ENCODE measurements at regions not wholly inside any gene's neighbourhood (a gene's known extent, or its start where the extent isn't known, plus 50 kb on each side); places are given as distances from the start of the nearest gene placed in this dataset.

GRCh38 chr7:116142374-116142773 is 68.0 kb upstream of the TES start:
- no peaks in the 10 kb centered on the region for H3K4me1 ChIP-seq
- no peak for TF ChIP-seq POLR2AphosphoS5 (IDR thresholded peaks at IDR 0.05; ENCODE audit: insufficient read depth in 1 of 2, low read depth in 1 of 2)
- TF ChIP-seq CTCF (IDR thresholded peaks at IDR 0.05) = no peak
- TF ChIP-seq POLR2A (IDR thresholded peaks at IDR 0.05) = no peak
- intact Hi-C loops (cut with DNase I) = no loop called here
- H3K36me3 ChIP-seq = no peaks in the 10 kb centered on the region
- no peak for DNase-seq (ENCODE audit: extremely low spot score in 2 of 2)
- no peaks in the 10 kb centered on the region for H3K27me3 ChIP-seq
- no peaks in the 10 kb centered on the region for H3K9me3 ChIP-seq
- H3K27ac ChIP-seq = no peak overlapping the region
- no peak overlapping the region for H3K4me3 ChIP-seq

- H3K27me3 ChIP-seq = no peaks in the 10 kb centered on the region
- no peaks in the 10 kb centered on the region for H3K36me3 ChIP-seq
- no peak overlapping the region for H3K4me3 ChIP-seq
- DNase-seq (ENCODE audit: extremely low spot score in 2 of 2) = no peak
- intact Hi-C loops (cut with DNase I) = no loop called here
- H3K27ac ChIP-seq = no peak overlapping the region
- H3K9me3 ChIP-seq = no peaks in the 10 kb centered on the region
- TF ChIP-seq CTCF (IDR thresholded peaks at IDR 0.05) (no peak), POLR2AphosphoS5 (IDR thresholded peaks at IDR 0.05; ENCODE audit: insufficient read depth in 1 of 2, low read depth in 1 of 2) (no peak), POLR2A (IDR thresholded peaks at IDR 0.05) (no peak)
- no peaks in the 10 kb centered on the region for H3K4me1 ChIP-seq
Observed at GRCh38 chr7:116142850-116143249, 67.5 kb upstream of the TES start.

GRCh38 chr7:116145245-116145852 is 65.0 kb upstream of the TES start:
- H3K9me3 ChIP-seq = no peaks in the 10 kb centered on the region
- intact Hi-C loops (cut with DNase I) = no loop called here
- no peak overlapping the region for H3K27ac ChIP-seq
- H3K27me3 ChIP-seq = no peaks in the 10 kb centered on the region
- H3K4me3 ChIP-seq = no peak overlapping the region
- DNase-seq (ENCODE audit: extremely low spot score in 2 of 2) = no peak
- TF ChIP-seq CTCF (IDR thresholded peaks at IDR 0.05) (no peak), POLR2A (IDR thresholded peaks at IDR 0.05) (no peak), POLR2AphosphoS5 (IDR thresholded peaks at IDR 0.05; ENCODE audit: insufficient read depth in 1 of 2, low read depth in 1 of 2) (no peak)
- no peaks in the 10 kb centered on the region for H3K36me3 ChIP-seq
- no peaks in the 10 kb centered on the region for H3K4me1 ChIP-seq

GRCh38 chr7:116148108-116148507 is 62.2 kb upstream of the TES start:
- intact Hi-C loops (cut with DNase I) = no loop called here
- H3K27ac ChIP-seq = no peak overlapping the region
- H3K36me3 ChIP-seq = no peaks in the 10 kb centered on the region
- no peak for DNase-seq (ENCODE audit: extremely low spot score in 2 of 2)
- H3K27me3 ChIP-seq = no peaks in the 10 kb centered on the region
- H3K9me3 ChIP-seq = no peaks in the 10 kb centered on the region
- no peak for TF ChIP-seq POLR2AphosphoS5 (IDR thresholded peaks at IDR 0.05; ENCODE audit: insufficient read depth in 1 of 2, low read depth in 1 of 2)
- no peak for TF ChIP-seq POLR2A (IDR thresholded peaks at IDR 0.05)
- no peak for TF ChIP-seq CTCF (IDR thresholded peaks at IDR 0.05)
- H3K4me1 ChIP-seq = no peaks in the 10 kb centered on the region
- H3K4me3 ChIP-seq = no peak overlapping the region

GRCh38 chr7:116148626-116149025 is 61.7 kb upstream of the TES start:
- H3K4me3 ChIP-seq = no peak overlapping the region
- TF ChIP-seq POLR2A (IDR thresholded peaks at IDR 0.05) (no peak), CTCF (IDR thresholded peaks at IDR 0.05) (no peak), POLR2AphosphoS5 (IDR thresholded peaks at IDR 0.05; ENCODE audit: insufficient read depth in 1 of 2, low read depth in 1 of 2) (no peak)
- H3K36me3 ChIP-seq = no peaks in the 10 kb centered on the region
- no peak for DNase-seq (ENCODE audit: extremely low spot score in 2 of 2)
- H3K27me3 ChIP-seq = no peaks in the 10 kb centered on the region
- H3K4me1 ChIP-seq = no peaks in the 10 kb centered on the region
- intact Hi-C loops (cut with DNase I) = no loop called here
- H3K27ac ChIP-seq = no peak overlapping the region
- no peaks in the 10 kb centered on the region for H3K9me3 ChIP-seq
